ENCODE measurements at regions not wholly inside any gene's neighbourhood (a gene's known extent, or its start where the extent isn't known, plus 50 kb on each side); places are given as distances from the start of the nearest gene placed in this dataset.
"Not testable (repeated sequence)": the region's sequence is repeated elsewhere in the genome, so short reads cannot be mapped to it uniquely, and the experiment has no call there.

DNA sequence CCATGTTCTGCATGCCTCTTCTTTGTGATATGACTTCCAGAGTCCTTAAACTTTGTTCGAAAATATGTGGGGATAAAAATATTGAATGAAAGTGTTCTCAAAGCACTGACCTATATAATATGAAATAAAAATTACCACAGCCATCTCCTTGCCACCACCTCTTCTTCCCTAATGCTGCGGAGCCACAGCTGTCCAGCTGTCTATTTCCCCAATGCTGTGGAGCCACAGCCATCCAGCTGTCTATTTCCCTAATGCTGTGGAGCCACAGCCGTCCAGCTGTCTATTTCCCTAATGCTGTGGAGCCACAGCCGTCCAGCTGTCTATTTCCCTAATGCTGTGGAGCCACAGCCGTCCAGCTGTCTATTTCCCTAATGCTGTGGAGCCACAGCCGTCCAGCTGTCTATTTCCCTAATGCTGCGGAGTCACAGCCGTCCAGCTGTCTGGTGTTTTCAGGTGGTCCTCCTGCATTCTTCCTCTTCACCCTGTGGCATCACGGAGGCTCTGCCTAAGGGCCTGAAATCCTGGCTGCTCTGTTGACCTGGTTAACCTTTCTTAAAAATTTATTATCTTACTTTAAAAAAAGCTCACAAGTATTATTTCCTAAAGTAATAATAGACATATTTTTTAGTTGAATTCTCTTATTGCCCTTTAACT lies 266.1 kb upstream of the MEX3C start:
- DNase-seq = no peak

DNA sequence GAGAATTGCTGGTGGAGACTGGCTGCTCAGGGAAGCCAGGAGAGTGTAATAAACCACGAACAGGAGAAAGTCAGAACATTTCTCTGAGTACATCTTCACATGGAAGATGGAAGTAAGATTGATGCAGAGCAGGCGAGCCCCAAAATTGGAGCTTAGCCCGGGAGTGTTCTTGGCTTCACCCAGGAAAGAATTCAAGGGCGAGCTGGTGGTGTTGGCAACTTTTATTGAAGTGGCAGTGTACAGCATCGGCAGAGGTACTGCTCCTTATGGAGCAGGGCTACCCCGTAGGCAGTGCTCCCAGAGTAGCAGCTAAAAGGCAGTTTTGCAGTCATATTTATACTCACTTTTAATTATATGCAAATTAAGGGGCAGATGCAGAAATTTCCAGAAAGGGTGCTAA lies 281.4 kb upstream of the MEX3C start:
- no peak for DNase-seq

DNA sequence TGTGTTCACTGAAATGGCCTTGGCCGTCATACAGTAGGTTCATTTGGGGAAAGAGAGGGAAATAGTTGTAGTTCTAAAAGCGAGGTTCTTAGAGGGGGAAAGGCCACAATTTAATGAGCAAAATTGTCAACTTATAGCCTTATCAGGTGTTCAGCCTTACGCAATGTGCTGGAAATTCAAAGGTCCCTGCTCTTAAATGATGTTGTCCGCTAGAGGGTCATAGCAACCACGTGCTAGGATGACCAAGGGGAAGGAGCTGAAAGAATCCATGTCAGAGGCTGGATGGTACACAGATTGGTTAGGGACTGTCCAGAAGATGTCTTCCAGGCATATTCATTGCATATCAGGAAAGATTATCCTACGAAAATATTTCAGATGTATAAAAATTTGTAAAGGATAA lies 282.3 kb upstream of the MEX3C start:
- DNase-seq = no peak

DNA sequence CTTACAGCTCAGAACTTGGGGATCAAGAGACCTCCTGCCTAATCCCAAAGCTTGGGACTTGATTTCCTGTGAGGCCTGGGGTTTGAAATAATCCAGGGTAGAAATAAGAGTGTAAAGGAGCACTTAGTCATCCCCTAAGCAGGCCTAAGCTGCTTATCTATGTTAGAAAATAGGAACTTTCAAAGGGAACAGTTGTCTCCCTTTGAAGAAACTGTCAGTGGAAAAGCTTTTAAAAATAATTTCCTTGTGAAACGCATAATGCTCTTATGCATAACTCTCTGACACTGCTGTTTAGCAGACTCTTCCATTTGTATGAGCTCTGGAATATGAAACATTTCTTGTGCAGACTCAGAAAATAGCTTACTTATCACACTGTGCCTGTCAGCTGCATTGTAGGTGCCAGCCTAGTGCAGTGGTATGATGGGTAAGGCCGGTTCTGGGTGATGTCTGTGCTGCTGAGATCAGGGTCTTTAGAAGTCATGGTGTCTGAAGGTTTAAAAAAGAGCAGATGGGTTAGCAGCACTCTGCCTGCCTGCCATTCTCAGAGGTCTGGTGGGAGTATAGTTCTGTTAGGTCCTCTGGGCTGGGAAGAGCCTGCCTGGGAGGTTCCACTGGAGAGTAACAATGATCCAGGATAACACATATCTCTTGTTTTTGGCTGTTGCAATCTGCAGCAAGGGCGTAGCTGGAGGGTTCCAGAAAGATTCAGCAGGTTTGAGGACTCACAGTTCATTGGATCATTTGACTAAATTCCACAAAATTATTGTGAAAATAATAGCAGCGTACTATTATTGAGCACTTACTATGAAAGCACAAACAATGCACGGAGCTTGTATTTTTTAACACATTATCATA lies 283.2 kb upstream of the MEX3C start:
- no peak for DNase-seq

DNA sequence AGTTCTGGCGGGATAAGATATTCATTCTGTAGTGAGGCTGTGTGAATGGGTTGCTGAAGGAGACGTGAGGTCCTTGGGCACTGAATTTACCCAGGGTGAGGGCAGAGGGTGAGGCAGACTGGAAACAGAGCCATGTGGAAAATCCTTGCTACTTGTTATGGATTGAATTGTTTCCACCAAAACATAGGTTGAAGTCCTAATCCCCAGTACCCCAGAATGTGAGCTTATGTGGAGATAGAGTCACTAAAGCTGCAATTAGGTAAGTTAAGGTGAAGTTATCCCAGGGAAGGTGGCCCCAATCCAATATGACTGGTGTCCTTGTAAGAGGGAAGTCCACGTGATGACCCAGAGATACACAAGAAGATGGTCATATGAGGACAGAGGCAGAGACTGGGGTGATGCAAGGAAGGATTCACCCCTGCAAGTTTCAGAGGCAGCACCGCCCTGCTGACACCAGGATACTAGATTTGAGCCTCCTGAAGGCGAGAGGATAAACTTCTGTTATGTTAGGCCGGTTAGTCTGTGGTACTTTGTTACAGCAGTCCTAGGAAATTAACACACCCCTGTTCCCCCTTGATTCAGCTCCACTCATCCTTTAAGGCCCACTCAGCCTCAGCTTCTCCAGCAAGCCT lies 289.4 kb upstream of the MEX3C start:
- DNase-seq = no peak

DNA sequence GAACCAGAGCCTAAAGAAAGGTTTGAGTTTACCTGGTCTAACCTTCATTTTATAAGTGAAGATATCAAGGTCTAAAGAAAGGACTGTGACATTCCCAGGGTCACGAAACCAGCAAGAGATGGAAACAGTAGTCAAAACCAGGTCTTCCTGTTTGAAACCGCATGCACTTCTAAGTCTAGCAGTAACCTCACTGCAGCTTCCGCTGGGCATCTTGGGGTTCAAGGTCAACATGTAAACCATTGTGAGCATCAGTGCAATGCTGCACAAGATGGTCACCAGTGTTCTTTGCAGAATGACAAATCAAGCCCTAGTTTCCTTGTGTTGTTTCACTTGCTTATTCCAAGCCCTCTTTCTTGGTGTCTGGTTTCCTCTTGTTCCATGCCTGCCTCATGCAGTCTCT lies 292.9 kb upstream of the MEX3C start:
- no peak for DNase-seq

DNA sequence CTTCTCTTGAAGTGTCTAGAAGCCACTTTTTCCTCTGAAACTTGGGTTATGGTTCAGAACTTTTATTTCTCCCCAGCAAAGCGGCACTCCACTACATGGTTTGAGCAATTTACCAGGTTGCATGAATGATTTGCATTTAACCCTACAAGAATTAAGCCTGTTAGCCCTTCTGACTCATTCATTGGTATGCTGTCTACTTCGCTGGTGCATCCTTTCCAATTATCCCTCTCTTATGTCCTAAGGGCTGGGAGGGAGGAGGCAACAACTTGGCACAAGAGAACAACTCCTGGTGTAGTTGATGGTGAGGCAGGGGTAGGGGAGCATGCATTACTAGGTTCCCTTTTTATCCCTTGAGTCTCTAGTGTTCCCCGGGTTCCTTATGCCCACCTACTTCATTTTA lies 293.4 kb upstream of the MEX3C start:
- no peak for DNase-seq

DNA sequence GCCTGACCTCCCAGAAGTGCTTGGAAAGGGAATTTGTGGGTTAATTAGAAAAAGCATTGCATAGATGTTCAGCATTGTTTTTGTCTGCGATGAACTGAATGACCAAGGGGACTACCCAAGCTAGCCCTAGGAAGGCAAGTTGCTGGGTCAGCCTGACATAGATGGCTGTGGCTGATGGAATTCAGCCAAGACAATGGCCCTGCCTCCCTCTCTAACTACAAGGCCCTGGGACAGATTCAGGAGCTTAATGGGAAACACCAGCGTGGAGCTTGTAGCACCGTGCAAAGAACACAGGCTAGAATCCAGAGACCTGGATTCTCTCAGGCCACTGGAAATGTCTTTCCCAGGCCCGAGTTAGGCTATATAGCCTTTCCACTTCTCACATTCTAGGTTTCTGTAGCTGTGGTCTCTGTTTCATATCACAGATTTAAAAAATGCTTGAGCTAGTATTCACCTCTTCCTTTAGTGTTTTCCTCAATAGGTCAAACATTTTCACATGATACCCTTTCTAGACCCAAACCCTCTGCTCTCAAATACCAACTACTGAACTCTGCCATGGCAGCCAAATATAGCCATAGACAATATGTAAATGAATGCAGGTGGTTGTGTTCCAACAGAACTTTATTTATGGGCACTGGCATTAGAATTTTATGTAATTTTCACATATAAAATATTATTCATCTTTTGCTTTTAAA lies 294.3 kb upstream of the MEX3C start:
- no peak for DNase-seq

DNA sequence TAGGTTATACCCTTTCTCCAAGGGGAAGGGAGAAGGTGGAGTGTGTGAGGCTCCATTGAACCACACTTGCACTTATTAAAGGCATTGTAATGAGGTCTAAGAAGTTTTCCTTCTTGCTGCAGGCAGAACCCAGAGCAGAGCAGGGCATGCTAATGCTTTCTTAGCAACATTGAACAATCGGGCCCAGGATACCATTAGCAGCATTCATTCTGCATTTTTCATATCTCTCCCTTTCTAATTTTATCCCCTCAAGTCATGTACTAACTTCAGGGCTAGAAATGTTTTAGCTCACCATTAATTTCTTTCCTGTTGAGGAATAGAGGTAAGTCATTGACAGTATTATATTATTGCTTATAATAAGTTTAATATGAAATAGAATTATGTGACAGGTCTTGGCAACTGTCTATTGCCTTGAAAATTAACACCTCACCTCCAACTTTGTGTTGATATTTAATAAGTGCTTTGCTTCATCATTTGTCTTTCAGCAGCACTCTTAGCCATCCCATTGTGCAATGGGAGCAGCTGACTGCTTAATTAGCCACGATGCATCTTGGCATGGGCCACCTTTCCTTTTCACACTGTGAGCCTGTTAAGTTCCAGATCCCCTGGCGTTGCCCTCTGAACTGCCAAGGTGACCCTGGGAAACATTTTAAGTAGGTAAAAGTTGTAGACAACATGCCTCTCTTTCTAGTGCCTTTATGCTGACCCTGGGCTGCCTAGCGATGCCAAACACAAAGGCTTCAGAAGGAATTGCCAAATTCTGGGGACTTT lies 300.8 kb upstream of the MEX3C start:
- DNase-seq = no peak

DNA sequence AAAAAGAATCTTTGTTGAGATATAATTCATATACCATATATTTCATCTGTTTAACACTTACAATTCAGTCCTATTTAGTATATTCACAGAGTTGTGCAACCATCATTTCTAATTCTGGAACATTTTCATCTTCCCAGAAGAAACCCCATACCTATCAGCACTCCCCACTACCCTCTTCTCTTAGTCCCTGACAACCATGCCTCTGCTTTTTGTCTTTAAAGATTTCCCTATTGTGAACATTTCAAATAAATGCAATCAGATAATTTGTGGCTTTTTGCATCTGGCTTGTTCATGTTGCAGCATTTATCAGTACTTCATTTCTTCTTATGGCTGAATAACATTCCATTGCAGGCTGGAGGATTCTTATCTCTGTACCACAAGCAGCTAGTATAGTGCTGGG lies 305.9 kb upstream of the MEX3C start:
- no peak for DNase-seq

DNA sequence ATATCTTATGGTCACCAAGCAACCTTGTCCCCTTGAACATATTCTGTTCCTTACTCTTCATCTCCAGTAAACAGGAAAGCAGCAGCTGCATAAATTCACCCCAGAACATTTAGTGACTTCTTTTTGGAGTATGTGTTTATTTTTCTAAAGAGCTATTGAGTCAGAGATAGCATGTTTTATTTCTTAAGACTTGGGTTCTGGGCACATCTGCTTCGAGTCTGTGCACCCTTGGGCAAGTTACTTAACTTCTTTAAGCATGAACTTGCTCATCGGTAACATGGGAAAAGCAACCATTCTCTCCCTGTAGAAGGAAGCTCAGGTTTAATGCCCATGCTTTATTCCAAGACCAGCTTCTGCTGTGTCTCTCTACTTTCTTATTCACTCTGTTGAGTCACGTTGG lies 309.3 kb upstream of the MEX3C start:
- no peak for DNase-seq

DNA sequence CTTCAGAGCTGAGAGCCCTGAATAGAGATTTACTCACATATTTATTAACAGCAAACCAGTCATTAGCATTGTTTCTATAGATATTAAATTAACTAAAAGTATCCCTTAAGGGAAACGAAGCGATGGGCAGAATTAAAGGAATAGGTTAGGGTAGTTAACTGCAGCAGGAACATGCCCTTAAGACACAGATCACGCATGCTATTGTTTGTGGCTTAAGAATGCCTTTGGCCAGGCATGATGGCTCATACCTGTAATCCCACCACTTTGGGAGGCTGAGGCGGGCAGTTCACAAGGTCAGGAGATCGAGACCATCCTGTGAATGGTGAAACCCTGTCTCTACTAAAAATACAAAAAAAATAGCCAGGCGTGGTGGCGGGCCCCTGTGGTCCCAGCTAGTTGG lies 310.9 kb upstream of the MEX3C start:
- not testable (repeated sequence) for DNase-seq

DNA sequence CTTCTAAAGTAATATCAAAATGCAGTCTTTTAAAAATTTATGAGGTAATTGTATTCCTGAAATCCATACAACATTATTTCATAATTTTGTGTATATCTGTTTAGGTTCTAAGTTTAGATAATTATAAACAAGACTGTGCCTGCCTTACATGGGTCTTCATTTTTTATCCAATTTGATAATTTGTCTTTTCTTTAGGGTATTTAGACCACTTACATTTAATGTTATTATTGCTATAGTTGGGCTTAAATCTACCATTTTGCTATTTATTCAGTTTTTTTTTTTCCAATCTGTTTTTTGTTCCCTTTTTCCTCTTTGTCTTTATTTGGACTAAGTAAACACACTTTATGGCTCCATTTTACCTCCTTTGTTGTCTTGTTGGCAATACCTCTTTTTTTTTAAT lies 312.5 kb upstream of the MEX3C start:
- no peak for DNase-seq

DNA sequence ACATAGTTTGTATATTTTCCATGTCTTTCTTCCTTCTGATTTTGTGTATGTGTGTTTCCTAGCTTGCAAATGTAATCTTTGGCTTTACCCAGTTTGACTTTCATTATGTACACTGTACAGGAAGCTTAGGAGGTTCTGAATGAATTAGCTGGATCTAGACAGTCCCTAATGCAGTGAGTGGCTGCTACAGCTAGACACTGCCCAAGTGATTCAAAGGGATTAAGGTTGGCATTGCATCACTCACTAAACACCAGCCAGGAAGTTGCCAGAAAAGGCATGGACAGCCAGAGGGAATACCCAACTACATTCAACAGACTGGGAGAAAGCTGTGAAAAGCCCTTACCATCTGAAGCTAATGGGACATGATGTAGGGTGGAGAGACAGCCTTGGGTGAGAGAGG lies 316.0 kb upstream of the MEX3C start:
- no peak for DNase-seq

DNA sequence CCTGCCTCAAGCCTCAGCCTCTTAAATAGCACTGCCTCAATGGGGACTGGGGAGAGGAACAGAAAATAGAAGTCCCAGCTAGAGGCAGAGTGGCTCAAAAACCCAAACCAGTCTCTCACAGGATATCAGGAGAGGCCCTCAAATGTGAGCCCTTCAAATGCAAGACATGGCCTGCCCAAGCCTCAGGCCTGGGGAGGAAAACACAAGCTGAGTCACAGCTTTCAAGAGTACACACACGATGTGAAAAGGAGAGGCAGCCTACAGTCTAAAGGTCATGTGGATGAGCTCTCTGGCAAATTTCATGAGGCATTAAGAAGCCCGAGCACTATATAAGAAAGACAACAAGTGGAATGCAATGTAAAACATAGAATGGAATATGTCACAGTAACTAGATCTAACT lies 316.6 kb upstream of the MEX3C start:
- no peak for DNase-seq

DNA sequence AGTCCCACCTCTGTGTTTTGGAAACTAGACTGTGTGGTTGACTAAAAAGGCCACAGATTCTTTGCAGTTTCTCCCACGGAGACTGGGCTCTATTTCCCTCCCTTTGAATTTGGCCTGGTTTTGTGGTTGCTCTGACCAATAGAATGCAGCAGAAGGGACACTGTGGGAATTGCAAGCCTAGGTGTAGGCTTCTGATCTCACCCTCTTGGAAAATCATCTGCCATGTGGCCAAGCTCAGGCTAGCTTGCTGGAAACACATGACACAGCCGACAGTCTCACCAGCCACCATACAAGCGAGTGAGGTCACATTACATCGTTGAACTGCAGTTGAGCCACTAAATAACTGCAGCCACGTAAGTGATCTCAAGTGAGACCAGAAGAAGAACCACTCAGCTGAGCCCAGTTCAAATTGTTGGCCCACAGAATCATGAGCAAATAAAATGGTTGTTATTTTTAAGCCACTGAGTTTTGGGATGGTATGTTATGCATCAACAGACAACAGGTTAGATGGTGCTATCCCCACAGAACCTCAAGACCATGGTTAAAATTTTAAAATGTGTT lies 319.1 kb upstream of the MEX3C start:
- no peak for DNase-seq

DNA sequence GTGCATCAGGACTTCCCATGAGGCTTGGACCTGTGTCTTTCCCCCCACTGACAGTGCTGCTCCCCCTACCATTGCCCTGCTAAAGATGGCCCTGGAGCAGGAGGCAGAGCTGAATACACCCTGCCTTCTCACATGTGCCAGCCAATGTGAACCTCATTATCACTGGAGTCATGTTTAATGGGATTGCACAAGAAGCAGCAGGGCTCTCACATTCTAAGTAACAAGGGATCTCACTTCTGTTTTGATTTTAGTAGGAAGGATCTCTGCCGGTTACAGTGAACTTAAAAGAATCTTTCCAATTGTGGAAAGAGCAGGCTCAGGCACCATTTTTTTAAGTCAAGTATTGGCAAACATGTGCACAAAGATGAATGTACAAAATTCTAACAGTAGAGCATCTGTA lies 322.1 kb upstream of the MEX3C start:
- no peak for DNase-seq

DNA sequence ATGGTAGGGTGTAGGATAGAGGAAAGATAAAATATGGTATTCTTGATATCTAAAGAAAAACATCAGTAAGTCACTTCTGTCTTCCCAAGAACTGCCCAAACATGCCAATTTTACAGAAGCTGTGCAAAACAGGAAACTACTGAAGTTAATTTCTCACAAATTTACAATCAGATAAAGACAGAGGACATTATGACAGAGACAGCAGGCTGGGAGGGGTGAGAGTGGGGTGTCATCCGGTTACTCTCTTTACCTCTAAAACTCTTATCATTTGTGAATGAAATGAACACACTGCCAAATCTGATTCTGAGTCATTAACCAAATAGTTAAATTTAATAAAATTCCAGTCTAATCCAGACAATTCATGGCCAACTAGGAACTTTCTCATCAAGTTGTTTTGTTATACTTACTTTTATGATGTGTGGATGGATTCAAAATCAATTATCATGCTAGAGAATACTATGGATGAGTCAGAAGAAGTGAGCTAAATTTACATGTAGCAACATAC lies 323.2 kb upstream of the MEX3C start:
- DNase-seq = no peak

DNA sequence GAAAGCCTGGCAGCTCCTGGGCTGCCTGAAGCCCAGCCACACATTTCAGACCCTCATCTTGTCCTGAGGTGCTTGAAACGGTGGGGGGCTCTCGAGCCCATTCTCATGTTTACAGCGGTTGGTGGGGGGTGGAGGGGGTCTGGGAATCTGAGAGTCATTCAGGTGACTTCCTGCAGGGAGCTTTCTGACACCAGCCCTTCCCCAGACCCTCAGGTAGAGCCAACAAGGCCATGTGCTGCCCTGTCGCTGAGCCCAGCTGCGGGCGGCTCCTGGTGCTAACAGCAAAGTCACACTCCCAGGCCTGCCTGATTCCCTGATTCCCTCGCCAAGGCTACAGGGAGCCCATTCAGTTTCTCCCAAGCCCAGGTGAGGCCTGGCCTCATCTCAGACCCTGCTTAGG lies 324.9 kb upstream of the MEX3C start:
- no peak for DNase-seq

DNA sequence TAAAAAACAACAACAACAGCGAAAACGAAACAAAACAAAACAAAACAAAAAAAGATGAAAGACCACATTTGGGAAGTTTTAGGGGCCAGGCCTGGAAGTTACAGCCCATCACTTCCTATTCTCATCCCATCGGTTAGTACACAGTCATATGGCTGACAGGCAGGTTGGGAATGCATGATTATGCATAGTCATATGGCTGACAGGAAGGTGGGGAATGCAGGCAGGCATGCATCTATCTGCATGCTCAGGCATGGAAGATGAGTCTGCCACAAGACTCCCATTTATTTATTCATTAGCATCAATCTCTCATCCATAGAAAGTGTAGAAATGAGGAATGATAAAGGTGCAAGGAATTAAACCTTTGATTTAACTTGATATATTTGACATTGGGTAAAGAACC lies 325.3 kb upstream of the MEX3C start:
- DNase-seq = no peak

DNA sequence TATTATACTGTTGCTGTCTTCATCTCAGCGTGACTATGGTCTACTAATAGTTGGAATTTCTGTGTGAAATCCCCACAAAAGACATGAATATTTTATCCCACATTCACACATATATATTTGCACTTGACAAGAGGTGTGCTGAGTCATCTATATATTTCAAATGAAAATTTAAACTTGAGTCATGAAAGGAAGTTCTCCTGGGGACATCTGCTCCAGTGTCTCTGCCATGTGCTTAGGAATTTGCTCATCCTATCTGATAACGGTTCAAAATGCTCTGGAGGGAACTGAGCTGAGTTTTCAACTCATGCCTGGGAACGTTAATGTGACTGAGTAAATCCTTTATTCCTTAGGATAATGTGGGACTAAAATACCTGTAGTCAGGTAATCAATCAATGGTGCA lies 326.2 kb upstream of the MEX3C start:
- no peak for DNase-seq

Measured in NCI-H774 (cell line).